CD14-positive monocyte (primary cell): ENCODE measurements at regions not wholly inside any gene's neighbourhood (a gene's known extent, or its start where the extent isn't known, plus 50 kb on each side); places are given as distances from the start of the nearest gene placed in this dataset.

Experiments used
- DNase-seq, 3 donors: peaks; one replicate each; pipeline ENCODE4 v3.0.0-alpha.2; 2011 to 2022
- H2AFZ ChIP-seq: 2 replicates; pipeline ENCODE4 v1.6.0; 2012; ENCODE audit warnings: mild to moderate bottlenecking, low read depth, low read length, inconsistent platforms; ENCODE audit not compliant: insufficient read depth, poor library complexity, severe bottlenecking
- H3K27ac ChIP-seq, 2 donors: 1 replicate in 1 of 2; 2 replicates in 1 of 2; pipeline ENCODE4 v1.5.1; 2012 to 2013; ENCODE audit warnings: low read length in 2 of 2, control low read depth in 1 of 2, inconsistent platforms in 1 of 2, low read depth in 1 of 2, mild to moderate bottlenecking in 1 of 2
- H3K27me3 ChIP-seq, 2 donors: one replicate each; pipeline versions ENCODE4 v1.6.0 to v1.6.1; 2011 to 2013; ENCODE audit warnings: low read length in 2 of 2; ENCODE audit not compliant: control insufficient read depth in 2 of 2, insufficient read depth in 2 of 2
- H3K36me3 ChIP-seq, 2 donors: replicated peaks in 1 of 2; 1 replicate in 1 of 2; 2 replicates in 1 of 2; pipeline versions ENCODE4 v1.5.1 to v1.6.1; 2012 to 2013; ENCODE audit warnings: low read length in 2 of 2, control low read depth in 1 of 2, inconsistent platforms in 1 of 2, mild to moderate bottlenecking in 1 of 2; ENCODE audit not compliant: insufficient read depth in 2 of 2, control insufficient read depth in 1 of 2
- H3K4me1 ChIP-seq, 2 donors: 1 replicate in 1 of 2; 2 replicates in 1 of 2; pipeline versions ENCODE4 v1.5.1 to v1.6.1; 2012 to 2013; ENCODE audit warnings: low read length in 2 of 2, control low read depth in 1 of 2, inconsistent platforms in 1 of 2, mild to moderate bottlenecking in 1 of 2, moderate library complexity in 1 of 2; ENCODE audit not compliant: insufficient read depth in 2 of 2, control insufficient read depth in 1 of 2
- H3K4me2 ChIP-seq: replicated peaks from 2 replicates; pipeline ENCODE3; 2012; ENCODE audit warnings: low read length, moderate library complexity, mild to moderate bottlenecking; ENCODE audit not compliant: poor library complexity, severe bottlenecking; ENCODE audit errors: extremely low read depth
- H3K4me3 ChIP-seq, 3 experiments: fragments of 200-600 bp in 1 of 3; sonication (generic) in 1 of 3; replicated peaks in 1 of 3; 1 replicate in 2 of 3; 2 replicates in 1 of 3; pipeline ENCODE4 v1.5.1; 2011 to 2013; ENCODE audit warnings: low read length in 3 of 3, mild to moderate bottlenecking in 3 of 3, control low read depth in 2 of 3, low read depth in 2 of 3, inconsistent platforms in 1 of 3, moderate library complexity in 1 of 3
- H3K79me2 ChIP-seq: 2 replicates; pipeline ENCODE4 v1.6.0; 2012; ENCODE audit warnings: mild to moderate bottlenecking, control low read depth, inconsistent platforms, low read length, moderate library complexity; ENCODE audit not compliant: insufficient read depth
- H3K9ac ChIP-seq: 2 replicates; pipeline ENCODE4 v1.6.0; 2017; ENCODE audit warnings: low read length, mild to moderate bottlenecking; ENCODE audit not compliant: insufficient read depth, poor library complexity, severe bottlenecking
- H3K9me3 ChIP-seq, 2 donors: replicated peaks in 1 of 2; 1 replicate in 1 of 2; 2 replicates in 1 of 2; pipeline versions ENCODE4 v1.5.1 to v1.6.1; 2012 to 2013; ENCODE audit warnings: low read length in 2 of 2, control low read depth in 1 of 2; ENCODE audit not compliant: control insufficient read depth in 1 of 2, insufficient read depth in 1 of 2
- H4K20me1 ChIP-seq: 2 replicates; pipeline ENCODE4 v1.6.0; 2012; ENCODE audit warnings: mild to moderate bottlenecking, low read length, control low read depth, moderate library complexity; ENCODE audit not compliant: insufficient read depth
- H3K27ac Mint-ChIP-seq, 7 donors: one replicate each; pipeline ENCODE4 v1.8.0; 2020; ENCODE audit warnings: mild to moderate bottlenecking in 7 of 7, mixed read lengths in 7 of 7, moderate library complexity in 6 of 7, inconsistent platforms in 2 of 7
- H3K27me3 Mint-ChIP-seq, 3 donors: one replicate each; pipeline ENCODE4 v1.8.0; 2021 to 2022; ENCODE audit warnings: low read depth in 3 of 3, mild to moderate bottlenecking in 3 of 3, mixed read lengths in 3 of 3, moderate library complexity in 3 of 3, inconsistent platforms in 1 of 3
- H3K36me3 Mint-ChIP-seq, 2 donors: one replicate each; pipeline ENCODE4 v1.8.0; 2020; ENCODE audit warnings: mixed read lengths in 2 of 2, inconsistent platforms in 1 of 2, mild to moderate bottlenecking in 1 of 2
- H3K4me1 Mint-ChIP-seq: one replicate; pipeline ENCODE4 v1.8.0; 2020; ENCODE audit warnings: mild to moderate bottlenecking, mixed read lengths
- H3K4me3 Mint-ChIP-seq, 2 donors: one replicate each; pipeline ENCODE4 v1.8.0; 2020; ENCODE audit warnings: mild to moderate bottlenecking in 2 of 2, mixed read lengths in 2 of 2, moderate library complexity in 1 of 2
- H3K9me3 Mint-ChIP-seq, 7 donors: one replicate each; pipeline ENCODE4 v1.8.0; 2020 to 2022; ENCODE audit warnings: mixed read lengths in 7 of 7, mild to moderate bottlenecking in 6 of 7, moderate library complexity in 6 of 7, inconsistent platforms in 2 of 7
- WGBS: methylation state at CpG from one replicate; pipeline ENCODE4 v1.1.5; 2013; ENCODE audit warnings: missing lambda C conversion rate; ENCODE audit not compliant: insufficient coverage; 5-methylcytosine and 5-hydroxymethylcytosine counted together
- intact Hi-C, 2 donors: fragments of 100-400 bp; cut with micrococcal nuclease; formaldehyde crosslinking; loops; one replicate each; pipeline versions ENCODE4 v1.15.0 to v1.15.1; 2023
- TF ChIP-seq, protein P1 (sequence below): fragments of 200-600 bp; IDR thresholded peaks from one replicate; pipeline ENCODE4 v1.8.0; 2022; ENCODE audit warnings: antibody characterized with exemption, mild to moderate bottlenecking

DNA sequence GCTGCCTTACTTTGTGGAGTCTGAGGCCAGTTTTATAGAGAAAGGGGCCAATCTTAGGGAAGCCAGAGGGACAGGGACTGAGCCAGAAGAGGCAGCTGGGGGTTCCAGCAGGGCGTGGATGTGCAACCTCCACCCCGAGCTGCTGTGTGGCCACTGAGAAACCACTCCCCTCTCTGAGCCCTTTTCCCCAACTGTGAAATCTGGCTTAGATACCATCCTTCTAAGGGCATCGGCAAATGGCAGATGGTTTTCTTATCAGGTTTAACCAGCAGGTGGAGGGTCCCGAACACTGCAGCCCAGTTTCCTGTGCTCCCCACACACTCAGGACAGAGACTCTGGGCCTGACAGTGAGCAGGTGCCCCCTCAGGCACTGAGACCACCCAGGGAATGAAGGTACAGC is 55.8 kb upstream of the SLC6A6 start:
- Histone ChIP-seq H3K36me3 (no peaks in the 10 kb centered on the region), H3K4me1 (no peaks in the 10 kb centered on the region), H4K20me1 (no peaks in the 10 kb centered on the region), H3K4me3 (no peak overlapping the region), H3K27me3 (no peaks in the 10 kb centered on the region), H2AFZ (no peak overlapping the region), H3K27ac (no peak overlapping the region), H3K9ac (no peak overlapping the region), H3K4me2 (no peak overlapping the region), H3K79me2 (no peaks in the 10 kb centered on the region), H3K9me3 (no peaks in the 10 kb centered on the region)
- no peak for DNase-seq
- peaks cover 0 to 2% (median 0%) of the 10 kb centered on the region in 7 donors for H3K9me3 Mint-ChIP-seq
- no peak overlapping the region for H3K4me3 Mint-ChIP-seq
- TF ChIP-seq, protein P1, sequence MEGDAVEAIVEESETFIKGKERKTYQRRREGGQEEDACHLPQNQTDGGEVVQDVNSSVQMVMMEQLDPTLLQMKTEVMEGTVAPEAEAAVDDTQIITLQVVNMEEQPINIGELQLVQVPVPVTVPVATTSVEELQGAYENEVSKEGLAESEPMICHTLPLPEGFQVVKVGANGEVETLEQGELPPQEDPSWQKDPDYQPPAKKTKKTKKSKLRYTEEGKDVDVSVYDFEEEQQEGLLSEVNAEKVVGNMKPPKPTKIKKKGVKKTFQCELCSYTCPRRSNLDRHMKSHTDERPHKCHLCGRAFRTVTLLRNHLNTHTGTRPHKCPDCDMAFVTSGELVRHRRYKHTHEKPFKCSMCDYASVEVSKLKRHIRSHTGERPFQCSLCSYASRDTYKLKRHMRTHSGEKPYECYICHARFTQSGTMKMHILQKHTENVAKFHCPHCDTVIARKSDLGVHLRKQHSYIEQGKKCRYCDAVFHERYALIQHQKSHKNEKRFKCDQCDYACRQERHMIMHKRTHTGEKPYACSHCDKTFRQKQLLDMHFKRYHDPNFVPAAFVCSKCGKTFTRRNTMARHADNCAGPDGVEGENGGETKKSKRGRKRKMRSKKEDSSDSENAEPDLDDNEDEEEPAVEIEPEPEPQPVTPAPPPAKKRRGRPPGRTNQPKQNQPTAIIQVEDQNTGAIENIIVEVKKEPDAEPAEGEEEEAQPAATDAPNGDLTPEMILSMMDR = no peak
- no peaks in the 10 kb centered on the region for H3K36me3 Mint-ChIP-seq
- no peaks in the 10 kb centered on the region for H3K4me1 Mint-ChIP-seq
- no peak overlapping the region for H3K27ac Mint-ChIP-seq
- intact Hi-C loops = no loop called here
- H3K27me3 Mint-ChIP-seq = peaks cover 0 to 6% (median 2%) of the 10 kb centered on the region in 3 donors
- WGBS = 96% methylated on average over 3 of the region's 4 CpGs

DNA sequence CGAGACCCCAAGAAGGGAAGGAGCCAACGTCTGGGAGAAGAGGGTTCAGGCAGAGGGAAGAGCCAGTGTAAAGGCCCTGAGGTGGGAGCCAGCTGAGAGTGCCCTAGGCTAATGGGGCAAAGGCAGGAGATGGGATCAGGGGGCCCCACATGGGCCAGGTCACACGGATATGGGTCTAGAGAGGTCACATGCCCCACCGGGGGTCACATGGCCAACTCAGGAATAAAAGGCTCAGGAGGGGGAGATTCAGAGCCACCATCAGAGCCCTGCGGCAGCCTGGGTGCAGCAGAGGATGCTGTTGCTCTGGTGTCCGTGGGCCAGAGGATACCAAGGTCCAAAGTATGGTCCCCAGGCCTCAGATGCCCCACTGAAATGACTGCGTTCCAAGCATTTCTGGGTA is 55.3 kb upstream of the SLC6A6 start:
- WGBS = 81% methylated on average over 7 of the region's 7 CpGs
- TF ChIP-seq, protein P1 = no peak
- DNase-seq = no peak
- Mint-ChIP-seq H3K4me1 (no peaks in the 10 kb centered on the region), H3K4me3 (no peak overlapping the region), H3K27ac (no peak overlapping the region), H3K36me3 (no peaks in the 10 kb centered on the region), H3K27me3 (peaks cover 0 to 6% (median 2%) of the 10 kb centered on the region in 3 donors), H3K9me3 (peaks cover 0 to 5% (median 2%) of the 10 kb centered on the region in 7 donors)
- H3K79me2 ChIP-seq = no peaks in the 10 kb centered on the region
- no peaks in the 10 kb centered on the region for H3K4me1 ChIP-seq
- H3K36me3 ChIP-seq = no peaks in the 10 kb centered on the region
- H2AFZ ChIP-seq = no peak overlapping the region
- no peaks in the 10 kb centered on the region for H3K27me3 ChIP-seq
- no peak overlapping the region for H3K27ac ChIP-seq
- H3K9me3 ChIP-seq = peaks cover 0 to 2% of the 10 kb centered on the region in 2 donors
- H3K9ac ChIP-seq = no peak overlapping the region
- no peak overlapping the region for H3K4me3 ChIP-seq
- no peaks in the 10 kb centered on the region for H4K20me1 ChIP-seq
- H3K4me2 ChIP-seq = no peak overlapping the region
- intact Hi-C loops = no loop called here
